Endothelial cell of umbilical vein (primary cell): ENCODE measurements at regions not wholly inside any gene's neighbourhood (a gene's known extent, or its start where the extent isn't known, plus 50 kb on each side); places are given as distances from the start of the nearest gene placed in this dataset.
"Not testable (repeated sequence)": the region's sequence is repeated elsewhere in the genome, so short reads cannot be mapped to it uniquely, and the experiment has no call there.

Source experiments
- BruUV-seq: library from RNA; stranded (reverse); fragments of 400-500 nt; replicated peaks from 2 replicates; lab custom pipeline; 2021; lab: Mats Ljungman, UMichigan
- CTCF ChIA-PET: fragments of 300-600, 350-600 bp; sonication (Branson Sonifier 250); formaldehyde crosslinking; loops from one replicate; lab custom pipeline; 2021; ENCODE audit warnings: antibody characterized with exemption, inconsistent platforms; lab: Charles Lee
- POLR2A ChIA-PET: fragments of 300-600, 350-600 bp; sonication (Branson Sonifier 250); formaldehyde crosslinking; loops from one replicate; lab custom pipeline; 2021; ENCODE audit warnings: antibody characterized with exemption, inconsistent platforms; lab: Charles Lee
- DNase-seq: peaks from one replicate; pipeline ENCODE4 v3.0.0-alpha.2; 2011; ENCODE audit warnings: low read depth, low spot score
- FAIRE-seq: peaks from 2 replicates; lab custom pipeline; 2011; peaks lifted over from hg19 to GRCh38; lab: Jason Lieb, UNC
- H2AFZ ChIP-seq: 2 replicates; pipeline ENCODE4 v1.6.0; 2012; ENCODE audit warnings: low read depth, low read length, control low read depth, inconsistent platforms
- H3K27ac ChIP-seq: 2 replicates; pipeline ENCODE4 v1.5.1; 2011; ENCODE audit warnings: low read depth, mild to moderate bottlenecking, control low read depth, low read length, moderate library complexity; ENCODE audit not compliant: insufficient read depth
- H3K27me3 ChIP-seq, 2 experiments: 2 replicates each; pipeline versions ENCODE4 v1.6.0 to v1.6.1; 2011; ENCODE audit warnings: low read length in 2 of 2, mixed read lengths in 1 of 2; ENCODE audit not compliant: control insufficient read depth in 2 of 2, insufficient read depth in 2 of 2
- H3K36me3 ChIP-seq, 2 experiments: 2 replicates in 1 of 2; 3 replicates in 1 of 2; pipeline ENCODE4 v1.5.1; 2011; ENCODE audit warnings: low read length in 2 of 2, mild to moderate bottlenecking in 1 of 2, moderate library complexity in 1 of 2; ENCODE audit not compliant: control insufficient read depth in 2 of 2, insufficient read depth in 2 of 2; ENCODE audit errors: extremely low read depth in 1 of 2
- H3K4me1 ChIP-seq: 3 replicates; pipeline ENCODE4 v1.5.1; 2011; ENCODE audit warnings: mild to moderate bottlenecking, low read length; ENCODE audit not compliant: control insufficient read depth, insufficient read depth; ENCODE audit errors: extremely low read depth
- H3K4me2 ChIP-seq: 2 replicates; pipeline ENCODE4 v1.6.1; 2011; ENCODE audit warnings: low read length, control low read depth, mixed read lengths; ENCODE audit not compliant: insufficient read depth
- H3K4me3 ChIP-seq, 3 experiments: fragments of 200-600 bp in 1 of 3; sonication (generic), shearing (Covaris generic) in 1 of 3; replicated peaks in 1 of 3; 2 replicates each; pipeline ENCODE4 v1.5.1; 2011 to 2016; ENCODE audit warnings: control low read depth in 3 of 3, low read length in 3 of 3, mild to moderate bottlenecking in 2 of 3, inconsistent platforms in 1 of 3, low read depth in 1 of 3, moderate library complexity in 1 of 3; ENCODE audit not compliant: insufficient read depth in 1 of 3
- H3K79me2 ChIP-seq: 2 replicates; pipeline ENCODE4 v1.6.0; 2012; ENCODE audit warnings: low read length, inconsistent platforms; ENCODE audit not compliant: control insufficient read depth, insufficient read depth
- H3K9ac ChIP-seq: replicated peaks from 2 replicates; pipeline ENCODE3; 2011; ENCODE audit warnings: low read length, control low read depth; ENCODE audit not compliant: insufficient read depth; ENCODE audit errors: extremely low read depth
- H3K9me1 ChIP-seq: replicated peaks from 3 replicates; pipeline ENCODE4 v1.6.0; 2011; ENCODE audit warnings: mild to moderate bottlenecking, low read length; ENCODE audit not compliant: control insufficient read depth, insufficient read depth; ENCODE audit errors: extremely low read depth
- H3K9me3 ChIP-seq: replicated peaks from 2 replicates; pipeline ENCODE4 v1.5.1; 2012; ENCODE audit warnings: low read length, inconsistent platforms; ENCODE audit not compliant: control insufficient read depth, insufficient read depth
- H4K20me1 ChIP-seq: replicated peaks from 2 replicates; pipeline ENCODE3; 2011; ENCODE audit warnings: mild to moderate bottlenecking, low read length; ENCODE audit not compliant: control insufficient read depth, insufficient read depth; ENCODE audit errors: extremely low read depth
- dilution Hi-C: fragments of 300-500 bp; cut with MboI; formaldehyde crosslinking; loops from one replicate; pipeline ENCODE4 v1.15.0; 2019; ENCODE audit warnings: low sequenced_read_pairs; ENCODE audit not compliant: extremely low pct_ligation_motif_present
- intact Hi-C: fragments of 100-400 bp; cut with micrococcal nuclease; formaldehyde crosslinking; loops from one replicate; pipeline ENCODE4 v1.10.0; 2022

DNA sequence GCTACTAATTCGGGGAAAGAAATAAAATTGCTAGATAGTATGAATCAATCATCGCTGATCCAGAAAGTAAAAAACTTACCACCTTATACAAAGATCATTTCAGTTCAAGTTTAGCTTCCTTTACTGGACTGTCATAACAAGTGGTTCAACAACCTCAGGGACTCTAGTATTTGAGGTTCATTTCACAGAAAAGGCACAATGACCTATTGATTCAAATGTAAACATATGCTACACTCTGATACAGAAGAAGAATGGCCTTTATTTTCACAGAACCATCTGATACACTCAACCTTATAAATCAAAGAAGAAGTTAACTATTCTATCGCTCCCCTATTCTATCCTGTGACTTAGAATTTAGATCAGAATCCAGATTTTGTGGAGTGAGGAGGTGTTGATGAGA, 140.8 kb upstream of the EFCAB3 start:
- BruUV-seq, H3K4me1 ChIP-seq, H3K27me3 ChIP-seq, CTCF ChIA-PET, H3K36me3 ChIP-seq, H3K9me3 ChIP-seq, FAIRE-seq, H3K9me1 ChIP-seq, H4K20me1 ChIP-seq, POLR2A ChIA-PET, intact Hi-C loops, H3K27ac ChIP-seq, dilution Hi-C loops, H3K79me2 ChIP-seq, H2AFZ ChIP-seq, H3K4me2 ChIP-seq, H3K9ac ChIP-seq, DNase-seq, H3K4me3 ChIP-seq: not testable (repeated sequence)

DNA sequence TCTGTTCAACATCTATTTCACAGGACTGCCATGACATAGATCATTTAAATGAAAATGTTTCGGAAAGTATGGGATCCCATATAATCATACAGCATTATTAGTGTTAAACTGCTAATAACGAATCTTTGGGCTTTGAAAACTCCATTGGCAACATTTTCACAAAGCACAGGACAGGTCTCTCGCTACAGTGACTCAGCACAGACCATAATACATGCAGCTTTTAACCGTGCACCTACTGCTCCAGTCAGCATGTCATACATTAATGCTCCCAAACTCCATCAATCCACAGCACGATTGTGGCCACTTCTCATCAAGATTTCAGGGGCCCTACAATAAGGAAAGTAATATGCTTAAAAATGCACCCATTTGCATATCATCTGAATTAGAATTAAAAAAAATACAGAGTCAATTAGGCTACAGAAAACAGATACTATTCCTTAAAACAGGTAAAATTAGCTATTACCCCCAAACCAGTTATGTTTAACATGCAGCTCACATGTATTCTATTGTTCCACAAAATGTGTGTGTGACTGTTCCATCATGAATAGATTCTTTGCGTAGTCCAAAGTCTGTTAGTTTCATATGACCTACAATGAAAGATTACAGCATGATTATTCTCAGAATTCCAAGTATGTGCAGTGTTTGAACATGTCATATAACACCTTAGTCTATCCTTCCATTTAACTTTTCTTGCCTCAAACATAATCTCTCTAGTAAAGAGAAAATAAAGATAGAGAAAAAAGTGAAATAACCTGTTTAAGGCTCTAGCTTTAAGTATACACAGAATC, 141.6 kb upstream of the EFCAB3 start:
- H3K9me3 ChIP-seq, H4K20me1 ChIP-seq, CTCF ChIA-PET, H3K9me1 ChIP-seq, DNase-seq, H2AFZ ChIP-seq, H3K79me2 ChIP-seq, H3K9ac ChIP-seq, dilution Hi-C loops, H3K27ac ChIP-seq, intact Hi-C loops, H3K4me3 ChIP-seq, H3K27me3 ChIP-seq, H3K36me3 ChIP-seq, H3K4me1 ChIP-seq, FAIRE-seq, POLR2A ChIA-PET, H3K4me2 ChIP-seq, BruUV-seq: not testable (repeated sequence)

DNA sequence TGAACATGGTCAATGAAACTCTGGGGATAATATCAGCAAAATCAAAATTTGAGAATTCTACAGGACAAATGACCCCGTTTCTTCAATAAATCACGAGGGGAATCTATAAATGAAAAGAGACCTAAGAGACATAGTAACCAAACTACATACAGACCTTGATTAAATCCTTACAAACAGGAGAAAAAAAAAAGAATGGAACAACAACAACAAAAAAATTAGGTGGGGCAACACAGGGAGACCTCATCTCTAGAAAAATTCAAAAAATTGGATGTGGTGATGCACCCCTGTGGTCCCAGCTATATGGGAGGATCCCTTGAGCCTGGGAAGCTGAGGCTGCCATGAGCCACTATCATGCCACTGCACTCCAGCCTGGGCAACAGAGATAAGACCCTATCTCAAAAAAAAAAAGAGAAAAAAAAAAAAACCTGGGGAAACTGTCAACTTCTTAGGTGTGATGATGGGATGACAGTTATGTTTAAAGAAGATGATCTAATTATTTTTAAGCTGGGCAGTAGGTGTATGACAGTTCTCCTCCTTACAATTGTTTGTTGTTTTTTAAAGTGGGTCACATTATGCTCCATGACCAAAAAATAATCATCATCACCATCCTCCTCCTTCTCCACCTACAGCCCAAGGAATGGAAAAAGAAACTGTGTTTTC, 146.4 kb upstream of the EFCAB3 start:
- CTCF ChIA-PET, H4K20me1 ChIP-seq, intact Hi-C loops, H3K36me3 ChIP-seq, DNase-seq, H3K4me3 ChIP-seq, POLR2A ChIA-PET, BruUV-seq, H3K27me3 ChIP-seq, H2AFZ ChIP-seq, H3K79me2 ChIP-seq, H3K27ac ChIP-seq, H3K9ac ChIP-seq, dilution Hi-C loops, H3K4me2 ChIP-seq, H3K9me3 ChIP-seq, H3K4me1 ChIP-seq, H3K9me1 ChIP-seq, FAIRE-seq: not testable (repeated sequence)

DNA sequence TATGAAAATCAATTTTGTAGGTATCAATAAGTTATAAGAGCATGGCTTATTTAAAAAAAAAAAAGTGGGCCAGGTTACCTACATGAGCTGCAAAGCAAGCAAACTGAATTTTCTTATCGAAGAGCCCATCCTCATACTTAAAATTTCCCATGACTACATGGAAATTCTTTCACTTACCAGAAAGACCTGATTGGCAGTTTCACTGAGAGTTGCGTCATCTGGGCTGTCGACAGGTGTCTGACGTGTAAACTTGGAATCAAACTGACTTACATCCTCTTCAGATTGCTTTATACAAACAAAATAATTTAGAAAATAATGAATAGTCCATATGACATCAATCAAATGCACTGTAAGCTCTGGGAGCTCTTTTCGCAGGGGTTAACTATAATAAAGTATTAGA, 149.1 kb upstream of the EFCAB3 start:
- H4K20me1 ChIP-seq, DNase-seq, BruUV-seq, dilution Hi-C loops, POLR2A ChIA-PET, H3K9me1 ChIP-seq, H3K27me3 ChIP-seq, H3K79me2 ChIP-seq, H3K36me3 ChIP-seq, H3K27ac ChIP-seq, H2AFZ ChIP-seq, H3K4me1 ChIP-seq, H3K9me3 ChIP-seq, intact Hi-C loops, H3K4me2 ChIP-seq, H3K4me3 ChIP-seq, FAIRE-seq, H3K9ac ChIP-seq: not testable (repeated sequence)
- CTCF ChIA-PET = interaction anchor here (1.1 kb wide), 1 partner anchor 9 kb away, joined by 4 read pairs; no protein-coding TSS in a partner anchor
